Mesothelial cell of epicardium (in vitro differentiated cells): ENCODE measurements at regions not wholly inside any gene's neighbourhood (a gene's known extent, or its start where the extent isn't known, plus 50 kb on each side); places are given as distances from the start of the nearest gene placed in this dataset.
A peak's percentile ranks its signal among the peaks of the same experiment; 100 is the strongest.
"Not testable (repeated sequence)": the region's sequence is repeated elsewhere in the genome, so short reads cannot be mapped to it uniquely, and the experiment has no call there.

Source experiments
- DNase-seq, 2 experiments: peaks; one replicate each; pipeline ENCODE4 v3.0.0; 2021; ENCODE audit warnings: low spot score in 2 of 2; ENCODE audit not compliant: unreplicated experiment in 2 of 2
- H3K27ac Mint-ChIP-seq: 2 replicates; pipeline ENCODE4 v1.8.0; 2021; ENCODE audit warnings: mixed read lengths
- H3K27me3 Mint-ChIP-seq: 2 replicates; pipeline ENCODE4 v1.8.0; 2021; ENCODE audit warnings: low read depth, mixed read lengths
- H3K36me3 Mint-ChIP-seq: 2 replicates; pipeline ENCODE4 v1.8.0; 2021; ENCODE audit warnings: mixed read lengths
- H3K4me1 Mint-ChIP-seq: 2 replicates; pipeline ENCODE4 v1.8.0; 2021; ENCODE audit warnings: mixed read lengths
- H3K4me3 Mint-ChIP-seq: 2 replicates; pipeline ENCODE4 v1.8.0; 2021; ENCODE audit warnings: mild to moderate bottlenecking, moderate library complexity, mixed read lengths
- H3K9me3 Mint-ChIP-seq: 2 replicates; pipeline ENCODE4 v1.8.0; 2021; ENCODE audit warnings: mixed read lengths
- TF ChIP-seq, protein P1 (sequence below): fragments of 200-600 bp; sonication (generic); IDR thresholded peaks from one replicate; pipeline ENCODE4 v1.5.0; 2021; ENCODE audit warnings: antibody characterized with exemption; ENCODE audit not compliant: unreplicated experiment

DNA sequence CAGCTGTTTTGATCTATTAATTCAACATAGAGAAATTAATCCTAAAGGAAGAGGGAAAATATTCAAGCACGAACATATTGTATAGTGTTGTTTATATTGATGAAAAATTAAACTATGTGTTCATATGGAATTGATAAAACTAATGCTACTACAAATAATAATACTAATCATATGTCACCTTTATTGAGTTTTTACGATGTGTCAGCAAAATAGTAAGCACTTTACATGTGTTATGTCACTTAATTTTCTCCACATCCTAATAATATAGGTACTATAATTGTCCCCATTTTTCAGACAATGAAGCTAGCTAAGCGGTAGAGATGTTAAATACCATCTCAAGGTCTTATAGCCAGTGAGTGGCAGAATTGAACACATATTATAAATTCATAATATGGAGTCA lies 2008.5 kb upstream of the WWC1 start:
- H3K4me1 Mint-ChIP-seq, result peaks cover 16% of the 10 kb centered on the region
- H3K27me3 Mint-ChIP-seq, result no peaks in the 10 kb centered on the region
- no peak overlapping the region for H3K27ac Mint-ChIP-seq
- no peaks in the 10 kb centered on the region for H3K9me3 Mint-ChIP-seq
- no peaks in the 10 kb centered on the region for H3K36me3 Mint-ChIP-seq
- TF ChIP-seq, protein P1, sequence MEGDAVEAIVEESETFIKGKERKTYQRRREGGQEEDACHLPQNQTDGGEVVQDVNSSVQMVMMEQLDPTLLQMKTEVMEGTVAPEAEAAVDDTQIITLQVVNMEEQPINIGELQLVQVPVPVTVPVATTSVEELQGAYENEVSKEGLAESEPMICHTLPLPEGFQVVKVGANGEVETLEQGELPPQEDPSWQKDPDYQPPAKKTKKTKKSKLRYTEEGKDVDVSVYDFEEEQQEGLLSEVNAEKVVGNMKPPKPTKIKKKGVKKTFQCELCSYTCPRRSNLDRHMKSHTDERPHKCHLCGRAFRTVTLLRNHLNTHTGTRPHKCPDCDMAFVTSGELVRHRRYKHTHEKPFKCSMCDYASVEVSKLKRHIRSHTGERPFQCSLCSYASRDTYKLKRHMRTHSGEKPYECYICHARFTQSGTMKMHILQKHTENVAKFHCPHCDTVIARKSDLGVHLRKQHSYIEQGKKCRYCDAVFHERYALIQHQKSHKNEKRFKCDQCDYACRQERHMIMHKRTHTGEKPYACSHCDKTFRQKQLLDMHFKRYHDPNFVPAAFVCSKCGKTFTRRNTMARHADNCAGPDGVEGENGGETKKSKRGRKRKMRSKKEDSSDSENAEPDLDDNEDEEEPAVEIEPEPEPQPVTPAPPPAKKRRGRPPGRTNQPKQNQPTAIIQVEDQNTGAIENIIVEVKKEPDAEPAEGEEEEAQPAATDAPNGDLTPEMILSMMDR, result no peak
- H3K4me3 Mint-ChIP-seq, result no peak overlapping the region
- no peak for DNase-seq

GRCh38 chr5:166285361-166285760 lies 2006.1 kb upstream of the WWC1 start:
- Mint-ChIP-seq H3K4me3 (no peak overlapping the region), H3K27ac (peak overlapping the region; percentile 44), H3K36me3 (no peaks in the 10 kb centered on the region), H3K27me3 (no peaks in the 10 kb centered on the region), H3K4me1 (peaks cover 16% of the 10 kb centered on the region), H3K9me3 (peaks cover 9% of the 10 kb centered on the region)
- no peak for DNase-seq
- TF ChIP-seq, protein P1, result no peak

DNA sequence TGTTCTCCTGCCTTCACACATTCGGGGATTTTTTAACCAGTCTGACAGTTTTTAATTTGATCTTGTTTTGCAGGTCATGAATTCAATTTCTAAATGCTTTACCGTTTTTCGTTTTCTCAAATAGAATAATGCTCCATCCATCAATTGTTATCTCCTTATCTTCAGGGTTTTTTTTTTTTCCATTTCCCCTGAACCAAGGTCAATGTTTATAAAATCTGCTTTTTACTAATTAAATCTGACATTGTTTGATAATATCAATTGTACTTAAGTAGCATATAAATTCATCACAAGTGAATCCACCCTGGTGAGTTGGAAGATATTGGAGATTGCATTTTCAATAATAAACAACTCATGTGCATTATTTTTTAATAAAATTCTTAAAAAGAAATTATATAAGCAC lies 2004.6 kb upstream of the WWC1 start:
- H3K27me3 Mint-ChIP-seq, result no peaks in the 10 kb centered on the region
- no peak for DNase-seq

DNA sequence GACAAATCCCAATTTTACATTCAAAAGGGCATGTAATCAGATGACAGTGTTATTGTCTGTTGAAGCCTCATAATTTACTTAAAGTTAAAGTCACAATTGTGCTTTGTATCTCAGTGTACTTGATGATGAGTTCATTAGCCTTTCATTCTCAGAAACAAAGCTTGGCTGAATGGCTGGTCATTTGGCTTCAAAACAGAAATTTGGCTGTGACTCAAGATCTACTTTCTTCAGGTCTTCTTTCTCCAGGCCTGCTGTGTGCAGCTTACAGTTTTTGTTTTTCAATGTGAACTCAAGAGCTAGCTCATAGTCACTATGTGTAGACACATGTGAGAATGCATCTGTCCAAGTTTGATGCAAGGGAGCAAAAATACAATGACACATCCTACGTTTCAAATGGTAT lies 2003.6 kb upstream of the WWC1 start:
- Mint-ChIP-seq H3K27me3 (no peaks in the 10 kb centered on the region), H3K36me3 (peaks cover 1% of the 10 kb centered on the region), H3K9me3 (peaks cover 15% of the 10 kb centered on the region), H3K4me1 (peaks cover 16% of the 10 kb centered on the region), H3K4me3 (no peak overlapping the region), H3K27ac (no peak overlapping the region)
- TF ChIP-seq, protein P1, result no peak
- no peak for DNase-seq

More for the DNA sequence above, 2004.6 kb upstream of the WWC1 start:
- H3K4me1 Mint-ChIP-seq, result peaks cover 16% of the 10 kb centered on the region
- H3K27ac Mint-ChIP-seq, result no peak overlapping the region
- peaks cover 1% of the 10 kb centered on the region for H3K36me3 Mint-ChIP-seq
- TF ChIP-seq, protein P1, result no peak
- peaks cover 15% of the 10 kb centered on the region for H3K9me3 Mint-ChIP-seq
- no peak overlapping the region for H3K4me3 Mint-ChIP-seq

DNA sequence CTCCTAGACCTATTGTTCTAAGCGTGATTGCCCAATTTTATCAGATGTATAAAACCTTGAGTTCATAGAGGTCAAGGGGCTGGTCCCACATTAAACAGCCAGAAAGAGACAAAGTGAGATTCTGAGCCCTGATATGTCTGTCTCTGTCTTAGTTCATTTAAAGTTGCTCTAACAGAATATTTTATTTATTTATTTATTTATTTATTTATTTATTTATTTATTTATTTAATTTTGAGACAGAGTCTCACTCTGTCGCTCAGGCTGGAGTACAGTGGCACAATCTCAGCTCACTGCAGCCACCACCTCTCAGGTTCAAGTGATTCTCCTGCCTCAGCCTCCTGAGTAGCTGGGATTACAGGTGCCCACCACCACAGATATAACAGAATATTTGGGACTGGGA lies 1999.6 kb upstream of the WWC1 start:
- H3K4me1 Mint-ChIP-seq, H3K27me3 Mint-ChIP-seq, H3K4me3 Mint-ChIP-seq, H3K27ac Mint-ChIP-seq, DNase-seq, H3K36me3 Mint-ChIP-seq: not testable (repeated sequence)
- peaks cover 15% of the 10 kb centered on the region for H3K9me3 Mint-ChIP-seq

DNA sequence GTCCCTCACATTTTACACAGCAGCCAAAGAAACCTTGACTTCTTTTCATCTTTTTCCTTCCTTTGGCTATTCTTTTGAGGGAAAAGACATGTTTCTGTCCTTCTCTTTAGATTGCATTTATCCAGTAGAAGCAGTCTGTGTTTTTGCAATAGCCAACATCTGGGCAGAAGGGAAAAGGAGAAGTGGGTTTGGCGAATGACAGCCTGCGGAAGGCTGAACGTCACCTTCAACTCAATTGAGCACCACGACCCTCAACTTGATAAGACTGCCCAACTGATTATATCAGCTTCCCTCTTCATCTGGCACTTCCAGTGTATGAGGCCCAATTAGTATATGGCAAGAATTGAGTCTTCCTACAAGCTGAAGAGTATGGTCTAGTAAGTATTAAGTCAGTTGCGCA lies 1997.6 kb upstream of the WWC1 start:
- DNase-seq, result no peak
- Mint-ChIP-seq H3K4me1 (peaks cover 7% of the 10 kb centered on the region), H3K36me3 (peaks cover 1% of the 10 kb centered on the region), H3K4me3 (no peak overlapping the region), H3K27ac (no peak overlapping the region), H3K27me3 (no peaks in the 10 kb centered on the region), H3K9me3 (peaks cover 15% of the 10 kb centered on the region)
- TF ChIP-seq, protein P1, result no peak
